ENCODE measurements at regions not wholly inside any gene's neighbourhood (a gene's known extent, or its start where the extent isn't known, plus 50 kb on each side); places are given as distances from the start of the nearest gene placed in this dataset.
A peak's percentile ranks its signal among the peaks of the same experiment; 100 is the strongest.
"Not testable (repeated sequence)": the region's sequence is repeated elsewhere in the genome, so short reads cannot be mapped to it uniquely, and the experiment has no call there.

DNA sequence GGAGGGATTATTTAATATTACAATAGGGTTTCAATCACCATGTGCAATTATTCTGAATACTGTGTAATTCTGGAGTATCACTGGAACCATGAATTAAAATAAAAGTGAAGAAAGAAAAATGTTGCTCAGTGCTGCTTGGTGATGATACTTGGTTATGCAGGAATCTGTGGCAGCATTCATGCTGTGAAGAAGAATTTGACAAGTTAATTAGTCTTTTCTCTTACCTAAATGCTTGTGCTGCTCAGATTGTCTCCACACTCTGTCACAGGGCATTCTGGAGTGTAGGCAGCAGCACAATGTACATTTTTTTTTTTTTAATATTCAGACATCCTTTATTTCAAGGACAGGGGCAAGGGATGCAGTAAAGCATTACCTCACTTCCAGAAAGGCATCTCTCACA, 749.3 kb upstream of the CADM2 start:
- FAIRE-seq (no peak), DNase-seq (ENCODE audit: low spot score) (no peak)

- FAIRE-seq (no peak), DNase-seq (ENCODE audit: low spot score) (no peak)
Observed at GRCh38 chr3:84223512-84223911, 735.3 kb upstream of the CADM2 start.

DNA sequence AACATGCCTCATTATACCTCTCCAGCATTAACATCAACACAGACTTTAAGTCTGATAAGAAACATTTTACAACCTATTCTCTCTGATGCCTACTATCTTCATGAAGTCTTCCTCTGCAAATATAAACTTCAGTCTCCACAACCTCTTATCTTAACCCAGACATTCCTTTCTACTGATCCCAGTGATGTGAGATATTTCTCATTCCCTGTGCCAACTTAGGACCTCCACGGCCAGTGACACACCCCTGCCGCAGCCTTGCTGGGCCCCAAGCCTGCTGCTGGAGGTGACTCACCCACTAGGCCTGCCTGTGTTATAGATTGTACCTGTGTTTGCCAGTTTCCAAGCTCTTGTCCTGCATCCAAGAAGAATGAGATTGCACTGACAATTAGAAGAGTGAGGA, 734.5 kb upstream of the CADM2 start:
- FAIRE-seq (no peak), DNase-seq (ENCODE audit: low spot score) (peak; percentile 57)

GRCh38 chr3:84236261-84236660, 722.5 kb upstream of the CADM2 start:
- DNase-seq (ENCODE audit: low spot score) (no peak), FAIRE-seq (no peak)

GRCh38 chr3:84245789-84246188, 713.0 kb upstream of the CADM2 start:
- FAIRE-seq = no peak
- DNase-seq (ENCODE audit: low spot score) = no peak

GRCh38 chr3:84260596-84260995, 698.2 kb upstream of the CADM2 start:
- DNase-seq (ENCODE audit: low spot score) = no peak
- no peak for FAIRE-seq

DNA sequence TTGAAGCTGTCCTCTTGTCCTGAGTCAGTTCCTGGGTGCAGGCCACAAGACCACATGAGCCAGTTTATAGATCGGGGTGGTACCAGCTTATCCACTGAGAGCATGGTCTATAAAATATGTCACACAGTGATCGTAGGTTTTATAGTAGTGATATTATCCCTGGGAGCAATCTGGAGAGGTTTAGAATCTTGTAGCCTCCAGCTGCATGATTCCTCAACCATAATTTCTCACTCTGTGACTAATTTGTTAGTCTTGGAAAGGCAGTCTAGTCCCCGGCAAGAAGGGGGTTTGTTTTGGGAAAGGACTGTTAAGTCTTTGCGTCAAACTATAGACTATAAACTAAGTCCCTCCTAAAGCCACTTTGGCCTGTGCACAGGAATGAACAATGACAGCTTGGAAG, 693.0 kb upstream of the CADM2 start:
- DNase-seq (ENCODE audit: low spot score) (no peak), FAIRE-seq (no peak)

DNA sequence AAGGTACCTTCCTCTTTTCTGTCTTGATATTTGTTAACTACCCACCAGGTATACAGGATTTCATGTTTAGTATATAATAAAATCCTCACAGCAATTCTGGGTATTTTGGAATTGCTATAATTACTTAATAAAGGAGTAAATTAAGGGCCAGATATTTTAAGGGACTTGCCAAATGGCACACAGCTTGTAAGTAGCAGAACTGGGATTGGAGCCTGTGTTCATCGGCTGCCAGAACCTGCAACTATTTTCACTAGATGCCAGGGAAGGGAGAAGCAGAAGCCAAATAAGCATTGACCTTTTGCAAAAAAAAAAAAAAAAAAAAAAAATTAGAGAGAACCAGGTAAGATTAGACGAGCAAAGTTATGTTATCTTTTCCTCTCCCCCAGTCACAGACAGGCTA, 683.3 kb upstream of the CADM2 start:
- FAIRE-seq (no peak), DNase-seq (ENCODE audit: low spot score) (no peak)

DNA sequence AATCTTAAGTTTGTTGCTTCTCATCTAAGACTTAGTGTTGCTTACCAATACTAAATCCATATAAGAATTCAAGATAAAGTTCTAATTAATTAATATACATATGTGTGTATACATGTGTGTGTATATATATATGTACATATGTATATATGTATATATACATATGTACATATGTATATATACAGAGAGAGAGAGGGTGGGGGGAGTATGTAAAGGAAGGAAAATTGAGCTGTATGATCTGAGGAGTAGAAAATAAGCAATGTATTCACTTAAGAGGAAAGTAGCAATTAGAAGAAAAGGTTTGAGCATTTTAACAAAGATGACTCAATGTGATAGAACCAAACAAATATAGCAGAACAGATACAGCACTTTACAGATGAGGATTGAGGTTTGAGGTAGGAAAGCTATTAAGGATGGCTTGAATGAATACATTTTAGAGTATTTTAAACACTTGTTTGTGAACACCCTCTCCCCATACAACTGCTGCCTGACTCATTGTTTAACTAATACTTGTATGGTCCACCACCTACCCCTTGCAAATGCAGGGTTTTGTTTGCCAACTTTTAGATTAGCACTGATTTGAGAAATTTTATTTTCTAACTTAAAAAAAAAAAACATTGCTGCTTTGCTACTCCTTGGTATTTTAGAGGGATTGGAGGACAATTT, 681.1 kb upstream of the CADM2 start:
- no peak for FAIRE-seq
- no peak for DNase-seq (ENCODE audit: low spot score)

DNA sequence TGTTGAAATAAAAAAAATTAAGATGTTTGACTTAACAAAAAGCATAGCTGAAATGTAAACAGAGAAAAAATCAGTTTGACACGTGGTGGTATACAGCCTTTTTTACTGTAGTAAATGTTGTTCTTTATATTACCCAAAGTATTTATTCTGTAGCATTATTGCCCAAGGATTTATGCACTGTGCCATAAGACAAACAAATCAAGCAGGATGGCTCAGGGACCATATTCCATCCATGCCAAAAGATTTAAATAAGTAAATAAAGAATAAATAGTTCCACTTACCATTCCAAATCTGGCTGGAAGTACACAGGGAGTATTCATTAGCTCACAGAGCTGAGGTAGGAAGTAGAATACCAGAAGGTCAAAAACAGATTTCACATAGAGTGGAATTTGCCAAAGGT, 666.7 kb upstream of the CADM2 start:
- DNase-seq (ENCODE audit: low spot score) = no peak
- no peak for FAIRE-seq

- no peak for DNase-seq (ENCODE audit: low spot score)
- no peak for FAIRE-seq
Observed at GRCh38 chr3:84299329-84299728, 659.5 kb upstream of the CADM2 start.

- FAIRE-seq (no peak), DNase-seq (ENCODE audit: low spot score) (no peak)
Observed at GRCh38 chr3:84304214-84304613, 654.6 kb upstream of the CADM2 start.

DNA sequence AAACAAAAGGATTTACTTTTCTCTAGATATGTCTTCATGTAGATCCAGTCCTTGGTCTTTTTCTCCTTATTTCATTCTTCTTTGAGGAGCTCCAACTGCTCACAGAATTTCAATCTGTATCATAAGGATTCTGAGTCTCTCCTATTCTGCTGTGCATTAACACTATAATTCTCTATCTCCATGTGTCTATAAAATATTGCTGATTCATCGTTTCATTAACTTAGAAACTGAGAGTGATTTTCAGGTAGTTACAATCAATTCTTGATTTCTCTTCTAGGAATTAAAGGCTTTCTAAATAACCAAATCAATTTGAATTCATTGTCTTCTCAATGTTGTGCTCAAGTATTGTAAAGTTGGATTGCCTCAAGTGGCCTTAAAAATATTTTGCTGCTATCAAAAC, 651.5 kb upstream of the CADM2 start:
- DNase-seq (ENCODE audit: low spot score) = no peak
- no peak for FAIRE-seq

GRCh38 chr3:84308379-84308778, 650.4 kb upstream of the CADM2 start:
- no peak for DNase-seq (ENCODE audit: low spot score)
- no peak for FAIRE-seq

DNA sequence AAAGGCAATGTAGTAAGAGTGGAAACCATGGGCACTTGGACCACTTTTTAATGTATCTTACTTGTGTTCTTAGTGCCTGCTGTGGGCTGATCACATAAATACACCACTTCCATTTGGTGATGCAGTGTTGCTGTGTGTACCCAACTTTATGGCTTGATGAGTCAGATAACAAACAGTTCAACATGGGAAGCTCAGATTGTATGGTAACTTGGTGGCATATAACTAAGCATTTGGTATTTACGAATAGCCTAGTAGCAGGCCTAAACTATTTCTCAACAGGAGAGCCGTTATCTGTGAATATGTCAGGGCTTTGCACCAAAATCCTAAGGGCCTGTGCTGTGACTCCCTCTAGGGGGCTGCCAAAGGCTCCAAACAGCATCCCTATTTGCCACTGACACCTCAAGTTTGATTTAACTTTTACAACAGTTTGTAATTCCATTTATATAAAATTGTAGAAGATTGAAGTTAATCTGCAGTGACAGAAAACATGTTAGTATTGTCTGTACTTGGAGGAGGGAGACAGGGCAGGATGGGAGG, 640.4 kb upstream of the CADM2 start:
- no peak for DNase-seq (ENCODE audit: low spot score)
- no peak for FAIRE-seq

DNA sequence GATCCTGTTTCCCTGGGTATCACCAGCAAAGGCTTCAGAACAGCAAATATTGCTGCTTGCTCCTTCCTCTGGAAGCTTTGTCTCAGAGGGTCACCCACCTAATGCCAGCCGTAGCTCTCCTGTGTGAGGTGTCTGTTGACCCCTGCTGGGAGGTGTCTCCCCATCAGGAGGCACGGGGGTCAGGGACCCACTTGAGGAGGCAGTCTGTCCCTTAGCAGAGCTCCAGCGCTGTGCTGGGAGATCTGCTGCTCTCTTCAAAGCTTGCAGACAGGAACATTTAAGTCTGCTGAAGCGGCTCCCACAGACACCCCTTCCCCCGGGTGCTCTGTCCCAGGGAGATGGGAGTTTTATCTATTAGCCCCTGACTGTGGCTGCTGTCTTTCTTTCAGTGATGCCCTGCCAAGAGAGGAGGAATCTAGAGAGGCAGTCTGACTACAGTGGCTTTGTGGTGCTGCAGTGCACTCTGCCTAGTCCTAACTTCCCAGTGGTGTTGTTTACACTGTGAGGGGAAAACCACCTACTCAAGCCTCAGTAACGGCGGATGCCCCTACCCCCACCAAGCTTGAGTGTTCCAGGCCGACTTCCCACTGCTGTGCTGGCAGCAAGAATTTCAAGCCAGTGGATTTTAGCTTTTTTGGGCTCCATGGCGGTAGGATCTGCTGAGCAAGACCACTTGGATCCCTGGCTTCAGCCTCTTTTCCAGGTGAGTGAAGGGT, 593.1 kb upstream of the CADM2 start:
- not testable (repeated sequence) for FAIRE-seq; DNase-seq (ENCODE audit: low spot score)

Data from urothelium cell line (cell line).